Heart right ventricle (tissue), 16 donors: ENCODE measurements at regions not wholly inside any gene's neighbourhood (a gene's known extent, or its start where the extent isn't known, plus 50 kb on each side); places are given as distances from the start of the nearest gene placed in this dataset.

Experiments
- ATAC-seq, 8 donors: fragments of 200-7000 bp; cut with Tn5 transposase; one replicate each; pipeline ENCODE4 v1.9.1; 2020; ENCODE audit warnings: mild to moderate bottlenecking in 8 of 8, moderate library complexity in 8 of 8, moderate number of reproducible peaks in 1 of 8
- DNase-seq, 2 donors: peaks; one replicate each; pipeline ENCODE4 v3.0.0-alpha.2; 2020
- H3K27ac ChIP-seq, 10 donors: fragments of 200-600 bp; sonication (generic) in 2 of 10; one replicate each; pipeline versions ENCODE4 v1.5.0 to v1.8.0; 2020 to 2022; ENCODE audit warnings: mild to moderate bottlenecking in 3 of 10
- H3K27me3 ChIP-seq, 7 donors: fragments of 200-600 bp; one replicate each; pipeline ENCODE4 v1.8.0; 2021 to 2022; ENCODE audit warnings: mild to moderate bottlenecking in 2 of 7
- H3K36me3 ChIP-seq, 9 donors: fragments of 200-600 bp; sonication (generic) in 1 of 9; one replicate each; pipeline versions ENCODE4 v1.5.0 to v1.8.0; 2020 to 2022; ENCODE audit warnings: mild to moderate bottlenecking in 2 of 9
- H3K4me1 ChIP-seq, 9 donors: fragments of 200-600 bp; sonication (generic) in 1 of 9; one replicate each; pipeline versions ENCODE4 v1.5.0 to v1.8.0; 2020 to 2022; ENCODE audit warnings: mild to moderate bottlenecking in 4 of 9
- H3K4me3 ChIP-seq, 10 donors: fragments of 200-600 bp; sonication (generic) in 2 of 10; one replicate each; pipeline versions ENCODE4 v1.5.0 to v1.8.0; 2020 to 2022; ENCODE audit warnings: mild to moderate bottlenecking in 7 of 10, moderate library complexity in 2 of 10
- H3K9me3 ChIP-seq, 11 donors: fragments of 200-600 bp in 10 of 11; sonication (generic) in 2 of 11; one replicate each; pipeline versions ENCODE4 v1.5.0 to v1.8.0; 2013 to 2022; ENCODE audit warnings: mild to moderate bottlenecking in 2 of 11, control low read depth in 1 of 11, moderate library complexity in 1 of 11
- CTCF ChIP-seq, 9 donors: fragments of 200-600 bp; sonication (generic) in 2 of 9; IDR thresholded peaks; one replicate each; pipeline versions ENCODE4 v1.5.0 to v1.8.0; 2021 to 2022; ENCODE audit warnings: antibody characterized with exemption in 9 of 9, mild to moderate bottlenecking in 5 of 9, moderate library complexity in 1 of 9
- WGBS, 2 donors: extraction: QIAGEN DNeasy Blood & Tissue Kit; methylation state at CpG; one replicate each; pipeline ENCODE4 v1.1.7; 2013; ENCODE audit warnings: inconsistent platforms in 1 of 2; 5-methylcytosine and 5-hydroxymethylcytosine counted together
- intact Hi-C, 10 donors: fragments of 100-400 bp; cut with DNase I; formaldehyde crosslinking; loops; one replicate each; pipeline versions ENCODE4 v1.11.1 to v1.14.2; 2022
- donor health status: Arrhythmogenic right ventricular cardiomyopathy.
- donor health status: ischemic (EF 13 %, LVEDD 7.1; RV severe dilation, severe dysfunction).
- donor health status: healthy with polysubstance abuse.
- donor health status: DM: no; HTN: yes; CAD: no.
- donor health status: DM: no; HTN: no; CAD: no.
- donor health status: ischemic (EF 25% LVEDD 6.9; RV normal size, moderate dysfunction).
- donor health status: ischemic (EF 25% LVEDD 5.7; RV mildly dilated, moderate dysfunction).
- donor health status: healthy.
- donor health status: DM: yes; HTN: yes; CAD: no.
- donor health status: Ischemic cardiomyopathy.
- donor health status: ischemic (EF 35%, LVEDD 5.7; RV mildly dilated, moderate dysfunction).
- donor health status: nonischemic (EF 11% LVEDD 7.7; RV severe dilation, severe dysfunction).
- donor health status: DM: yes; HTN: yes; CAD: no.
- donor health status: PGD.
- donor health status: ischemic (EF 29% LVEDD 5.4; RV normal size, mild dysfunction).
- donor health status: nonischemic (EF 23%, LVEDD 6.1; RV moderate dilation, normal function).

- no peak for ATAC-seq
- TF ChIP-seq CTCF (IDR thresholded peaks at IDR 0.05), result no peak
These were observed 142.8 kb upstream of the ROBO2 start for GRCh38 chr3:76897076-76897475.

DNA sequence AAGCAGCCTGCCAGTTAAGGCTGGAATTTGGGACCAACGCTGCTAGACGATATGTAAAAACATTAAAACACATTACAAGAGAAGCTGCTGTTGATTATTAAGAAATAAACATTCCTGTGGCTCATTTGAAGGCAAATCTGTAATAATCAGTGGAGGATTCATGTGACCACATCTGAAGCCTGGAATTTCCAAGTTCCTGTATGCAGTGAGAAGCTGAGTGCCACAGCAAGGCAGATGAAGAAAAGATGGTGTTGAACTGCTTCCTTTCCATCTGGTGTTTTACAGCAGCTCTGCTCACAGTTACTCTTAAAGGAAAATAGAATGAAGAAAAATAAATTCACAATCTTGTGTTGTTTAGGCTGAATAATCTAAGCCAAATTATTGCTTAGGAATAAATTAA lies 139.3 kb upstream of the ROBO2 start:
- Histone ChIP-seq H3K9me3 (peaks cover 0 to 3% (median 0%) of the 10 kb centered on the region in 11 donors), H3K27me3 (no peaks in the 10 kb centered on the region), H3K4me1 (no peaks in the 10 kb centered on the region), H3K4me3 (no peak overlapping the region), H3K36me3 (no peaks in the 10 kb centered on the region), H3K27ac (no peak overlapping the region)
- ATAC-seq (no peak), DNase-seq (no peak)
- 88 to 95% methylated on average over 2 of the region's 2 CpGs for WGBS, 2 donors
- TF ChIP-seq CTCF (IDR thresholded peaks at IDR 0.05), result no peak
- intact Hi-C loops, result no loop called here

More at GRCh38 chr3:76897076-76897475, 142.8 kb upstream of the ROBO2 start:
- Histone ChIP-seq H3K27ac (no peak overlapping the region), H3K27me3 (no peaks in the 10 kb centered on the region), H3K36me3 (no peaks in the 10 kb centered on the region), H3K9me3 (no peaks in the 10 kb centered on the region), H3K4me3 (no peak overlapping the region), H3K4me1 (no peaks in the 10 kb centered on the region)
- 69 to 70% methylated on average over 2 of the region's 2 CpGs for WGBS, 2 donors
- intact Hi-C loops, result no loop called here
- no peak for DNase-seq

DNA sequence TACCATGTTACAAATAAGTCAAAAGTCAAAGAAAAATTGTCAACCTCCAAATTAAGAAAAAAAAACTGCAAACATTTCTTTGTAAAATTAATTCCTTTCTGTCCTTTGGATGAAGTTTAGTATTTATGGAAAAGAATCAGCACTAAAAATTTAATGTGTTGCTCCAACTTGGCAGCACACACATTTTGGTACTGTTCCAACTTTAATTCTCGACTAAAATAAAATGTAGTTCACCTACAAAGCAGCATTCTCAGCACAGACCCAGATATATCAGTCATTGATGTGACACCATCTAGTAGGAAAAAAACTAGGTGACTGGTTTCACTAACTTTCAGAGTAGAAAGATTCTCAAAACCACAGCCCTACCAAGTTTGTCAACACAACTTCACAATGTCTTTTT lies 131.7 kb upstream of the ROBO2 start:
- ATAC-seq, result no peak
- H3K4me3 ChIP-seq, result no peak overlapping the region
- no peaks in the 10 kb centered on the region for H3K36me3 ChIP-seq
- DNase-seq, result no peak
- no peaks in the 10 kb centered on the region for H3K4me1 ChIP-seq
- H3K9me3 ChIP-seq, result peaks cover 0 to 3% (median 0%) of the 10 kb centered on the region in 11 donors
- peaks cover 0 to 3% (median 0%) of the 10 kb centered on the region in 7 donors for H3K27me3 ChIP-seq
- 8 to 15% methylated on average over 1 of the region's 1 CpG for WGBS, 2 donors
- H3K27ac ChIP-seq, result no peak overlapping the region
- intact Hi-C loops, result no loop called here
- TF ChIP-seq CTCF (IDR thresholded peaks at IDR 0.05), result no peak

DNA sequence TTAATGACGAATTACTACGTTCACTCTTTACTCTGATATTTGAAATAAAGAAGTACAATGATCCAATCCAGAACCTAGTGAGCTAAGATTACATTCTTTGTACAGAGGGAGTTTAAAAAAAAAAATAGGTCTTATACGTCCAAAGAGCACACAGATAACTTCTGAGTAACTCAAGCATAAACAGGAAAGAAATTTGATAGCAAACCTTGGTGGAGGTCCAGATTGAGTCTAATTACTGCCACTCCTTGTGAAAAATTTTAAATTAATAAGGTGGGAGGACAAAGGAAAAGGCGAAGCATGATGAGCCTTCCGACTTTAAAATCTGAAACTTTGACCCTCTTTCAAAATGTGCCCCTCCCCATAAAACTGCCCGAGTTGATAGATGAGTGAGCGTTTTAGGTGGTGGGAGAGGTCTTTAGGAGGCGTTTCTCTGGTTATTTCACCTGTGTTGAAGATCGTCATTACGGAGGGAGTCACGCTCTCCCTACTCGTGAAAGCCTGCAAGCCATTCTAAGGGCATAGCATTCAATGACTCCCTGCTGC lies 127.0 kb upstream of the ROBO2 start:
- H3K27me3 ChIP-seq, result peaks cover 0 to 3% (median 0%) of the 10 kb centered on the region in 7 donors
- TF ChIP-seq CTCF (IDR thresholded peaks at IDR 0.05), result no peak
- WGBS, 2 donors, result 54 to 65% methylated on average over 12 of the region's 12 CpGs
- intact Hi-C loops, result no loop called here
- ATAC-seq (no peak), DNase-seq (no peak)
- H3K27ac ChIP-seq, result no peak overlapping the region
- H3K9me3 ChIP-seq, result peaks cover 0 to 7% (median 0%) of the 10 kb centered on the region in 11 donors
- H3K36me3 ChIP-seq, result no peaks in the 10 kb centered on the region
- no peaks in the 10 kb centered on the region for H3K4me1 ChIP-seq
- no peak overlapping the region for H3K4me3 ChIP-seq
